K562 (cell line): ENCODE measurements at regions not wholly inside any gene's neighbourhood (a gene's known extent, or its start where the extent isn't known, plus 50 kb on each side); places are given as distances from the start of the nearest gene placed in this dataset.

ENCODE experiments used
- ADNP ChIP-seq: fragments of 200-800 bp; sonication (Bioruptor generic); IDR thresholded peaks from 2 replicates; pipeline ENCODE4 v1.6.1; 2016; ENCODE audit warnings: missing genetic modification characterization, missing compliant biosample characterization
- ARHGAP35 ChIP-seq: fragments of 450-650 bp; IDR thresholded peaks from 2 replicates; pipeline ENCODE4 v1.6.1; 2018; ENCODE audit not compliant: partially characterized antibody
- DLX4 ChIP-seq: fragments of 250-450 bp; sonication (Bioruptor Pico); IDR thresholded peaks from 2 replicates; pipeline ENCODE4 v1.6.1; 2021; ENCODE audit warnings: mild to moderate bottlenecking
- E2F6 ChIP-seq, 2 experiments: IDR thresholded peaks; 2 replicates each; pipeline ENCODE4 v1.6.1; 2011; ENCODE audit warnings: borderline replicate concordance in 1 of 2, control low read depth in 1 of 2, low read depth in 1 of 2, low read length in 1 of 2, mild to moderate bottlenecking in 1 of 2, mixed read lengths in 1 of 2, moderate library complexity in 1 of 2; ENCODE audit not compliant: insufficient read depth in 1 of 2, insufficient read length in 1 of 2, poor library complexity in 1 of 2, severe bottlenecking in 1 of 2; ENCODE audit errors: extremely low read depth in 1 of 2
- GATAD2B ChIP-seq: fragments of 450-650 bp; IDR thresholded peaks from 2 replicates; pipeline ENCODE4 v1.6.1; 2017; ENCODE audit warnings: mild to moderate bottlenecking, borderline replicate concordance
- HDAC1 ChIP-seq, 2 experiments: fragments of 450-650 bp; IDR thresholded peaks; 2 replicates each; pipeline ENCODE4 v1.6.1; 2016 to 2017; ENCODE audit warnings: inconsistent platforms in 1 of 2, mild to moderate bottlenecking in 1 of 2, moderate library complexity in 1 of 2
- HNRNPLL ChIP-seq: fragments of 200-400 bp; formaldehyde crosslinking; IDR thresholded peaks from 2 replicates; pipeline ENCODE4 v1.6.1; 2017; ENCODE audit warnings: low read length, low read depth, mild to moderate bottlenecking; ENCODE audit not compliant: poor library complexity, severe bottlenecking
- KLF16 ChIP-seq: IDR thresholded peaks from 2 replicates; pipeline ENCODE4 v1.6.1; 2016; ENCODE audit warnings: antibody characterized with exemption
- MEIS2 ChIP-seq: fragments of 450-650 bp; IDR thresholded peaks from 2 replicates; pipeline ENCODE4 v1.6.1; 2014; ENCODE audit warnings: mild to moderate bottlenecking; ENCODE audit not compliant: partially characterized antibody
- MTF1 ChIP-seq: fragments of 250-450 bp; sonication (Bioruptor Pico); IDR thresholded peaks from 2 replicates; pipeline ENCODE4 v1.9.0; 2021; ENCODE audit warnings: moderate library complexity, mild to moderate bottlenecking, inconsistent platforms, borderline replicate concordance
- RBM17 ChIP-seq: fragments of 200-400 bp; formaldehyde crosslinking; IDR thresholded peaks from 2 replicates; pipeline ENCODE4 v1.6.1; 2017; ENCODE audit warnings: low read depth, mild to moderate bottlenecking, low read length, borderline replicate concordance
- SAP30 ChIP-seq: fragments of 200-600 bp; sonication (generic); IDR thresholded peaks from 2 replicates; pipeline ENCODE4 v1.6.1; 2012; ENCODE audit warnings: borderline replicate concordance, low read depth, mild to moderate bottlenecking, moderate library complexity, low read length, control low read depth, inconsistent platforms; ENCODE audit not compliant: insufficient read depth, poor library complexity, severe bottlenecking
- SP2 ChIP-seq: IDR thresholded peaks from 2 replicates; pipeline ENCODE4 v1.6.1; 2011; ENCODE audit warnings: mild to moderate bottlenecking, low read depth, low read length, moderate library complexity; ENCODE audit not compliant: poor library complexity, severe bottlenecking; ENCODE audit errors: extremely low read depth
- SREBF1 ChIP-seq: fragments of 150-350 bp; IDR thresholded peaks from 2 replicates; pipeline ENCODE4 v1.6.1; 2014; ENCODE audit warnings: antibody characterized with exemption, low read depth, low read length, borderline replicate concordance
- TCF7L2 ChIP-seq: fragments of 150-350 bp; IDR thresholded peaks from 2 replicates; pipeline ENCODE4 v1.6.1; 2016; ENCODE audit warnings: low read depth, mild to moderate bottlenecking, low read length, moderate library complexity
- THRA ChIP-seq: fragments of 450-650 bp; IDR thresholded peaks from 2 replicates; pipeline ENCODE4 v1.6.1; 2017; ENCODE audit warnings: mild to moderate bottlenecking, moderate library complexity
- ZBTB34 ChIP-seq: fragments of 250-450 bp; sonication (Bioruptor Pico); IDR thresholded peaks from 2 replicates; pipeline ENCODE4 v1.8.0; 2021; ENCODE audit warnings: mild to moderate bottlenecking, moderate library complexity
- ZBTB8A ChIP-seq: fragments of 450-650 bp; IDR thresholded peaks from 2 replicates; pipeline ENCODE4 v1.6.1; 2018; ENCODE audit warnings: mild to moderate bottlenecking, moderate library complexity; ENCODE audit not compliant: partially characterized antibody
- ZNF224 ChIP-seq: sonication (generic); formaldehyde crosslinking; IDR thresholded peaks from 2 replicates; pipeline ENCODE4 v1.8.0; 2022; ENCODE audit warnings: mild to moderate bottlenecking, missing genetic modification reagents
- ZNF232 ChIP-seq: sonication (generic); formaldehyde crosslinking; IDR thresholded peaks from 2 replicates; pipeline ENCODE4 v1.8.0; 2022; ENCODE audit warnings: mild to moderate bottlenecking, missing genetic modification reagents
- ZNF3 ChIP-seq: fragments of 250-450 bp; sonication (Bioruptor Pico); IDR thresholded peaks from 2 replicates; pipeline ENCODE4 v1.5.0; 2021; ENCODE audit warnings: mild to moderate bottlenecking, moderate library complexity
- ZNF395 ChIP-seq: fragments of 200-800 bp; sonication (Bioruptor generic); IDR thresholded peaks from 2 replicates; pipeline ENCODE4 v1.6.1; 2017; ENCODE audit warnings: missing genetic modification characterization, missing compliant biosample characterization

GRCh38 chr12:124506145-124506831 is 61.1 kb downstream of the NCOR2 start (continued):
- TF ChIP-seq RBM17 = no peak
- no peak for TF ChIP-seq DLX4 (CRISPR knock-in tag)
- no peak for TF ChIP-seq ZNF3 (CRISPR knock-in tag)
- TF ChIP-seq ARHGAP35 = no peak
- TF ChIP-seq ZNF232 (CRISPR knock-in tag) = no peak
- no peak for TF ChIP-seq ZNF395 (CRISPR knock-in tag)
- TF ChIP-seq MEIS2 = no peak
- TF ChIP-seq SAP30 = no peak
- no peak; a peak in 1 of 4 replicates for TF ChIP-seq HDAC1 (IDR thresholded peaks at IDR 0.05)
- TF ChIP-seq TCF7L2 = no peak
- TF ChIP-seq SREBF1 = no peak
- peak; percentile 97 for TF ChIP-seq ADNP
- TF ChIP-seq HNRNPLL = peak; percentile 54
- TF ChIP-seq MTF1 (CRISPR knock-in tag) = no peak
- no peak for TF ChIP-seq GATAD2B
- no peak for TF ChIP-seq ZBTB8A
- TF ChIP-seq ZBTB34 (CRISPR knock-in tag) = no peak
- no peak for TF ChIP-seq KLF16
- no peak for TF ChIP-seq ZNF224
- no peak for TF ChIP-seq E2F6 (IDR thresholded peaks at IDR 0.05; ENCODE audit: borderline replicate concordance in 1 of 2, extremely low read depth in 1 of 2, insufficient read depth in 1 of 2, insufficient read length in 1 of 2, low read depth in 1 of 2, low read length in 1 of 2, poor library complexity in 1 of 2, severe bottlenecking in 1 of 2)
- no peak for TF ChIP-seq SP2
- TF ChIP-seq THRA = no peak
